IMR-90 (cell line): ENCODE measurements at regions not wholly inside any gene's neighbourhood (a gene's known extent, or its start where the extent isn't known, plus 50 kb on each side); places are given as distances from the start of the nearest gene placed in this dataset.

ENCODE experiments used
- ATAC-seq: fragments of 200-7000 bp; cut with Tn5 transposase; 2 replicates; pipeline ENCODE4 v1.9.1; 2020; ENCODE audit warnings: low read depth, mild to moderate bottlenecking, moderate library complexity
- BruUV-seq: library from RNA; stranded (reverse); fragments of 400-500 nt; replicated peaks from 2 replicates; lab custom pipeline; 2021; lab: Mats Ljungman, UMichigan
- CTCF ChIA-PET: fragments of 300-600 bp; formaldehyde crosslinking; extraction: SDS; loops from one replicate; lab custom pipeline; 2021; ENCODE audit warnings: antibody characterized with exemption; lab: Yijun Ruan, JAX
- POLR2A ChIA-PET: fragments of 300-600 bp; sonication (Branson Sonifier 250); formaldehyde crosslinking; loops from one replicate; lab custom pipeline; 2022; ENCODE audit warnings: antibody characterized with exemption; ENCODE audit not compliant: unreplicated experiment; lab: Charles Lee
- DNase-seq: peaks from one replicate; pipeline ENCODE4 v3.0.0; 2013
- H2AFZ ChIP-seq: replicated peaks from 2 replicates; pipeline ENCODE3; 2013; ENCODE audit warnings: low read length, mild to moderate bottlenecking; ENCODE audit not compliant: poor library complexity
- H2AK5ac ChIP-seq: 2 replicates; pipeline ENCODE4 v1.6.1; 2013; ENCODE audit warnings: low read depth, low read length, inconsistent platforms
- H2AK9ac ChIP-seq: replicated peaks from 2 replicates; pipeline ENCODE3; 2013; ENCODE audit warnings: mild to moderate bottlenecking, low read depth, low read length, moderate library complexity; ENCODE audit not compliant: poor library complexity
- H2BK120ac ChIP-seq: 2 replicates; pipeline ENCODE4 v1.6.1; 2013; ENCODE audit warnings: low read depth, low read length, inconsistent platforms
- H2BK15ac ChIP-seq: 3 replicates; pipeline ENCODE4 v1.6.1; 2013; ENCODE audit warnings: low read depth, low read length, inconsistent platforms
- H2BK20ac ChIP-seq: 2 replicates; pipeline ENCODE4 v1.6.1; 2013; ENCODE audit warnings: low read depth, mild to moderate bottlenecking, inconsistent platforms, low read length, moderate library complexity
- H2BK5ac ChIP-seq: 2 replicates; pipeline ENCODE4 v1.6.1; 2013; ENCODE audit warnings: mild to moderate bottlenecking, low read depth, low read length, inconsistent platforms; ENCODE audit not compliant: poor library complexity, severe bottlenecking
- H3K14ac ChIP-seq: replicated peaks from 2 replicates; pipeline ENCODE4 v1.6.1; 2013; ENCODE audit warnings: low read depth, low read length, inconsistent platforms
- H3K18ac ChIP-seq: 2 replicates; pipeline ENCODE4 v1.6.1; 2013; ENCODE audit warnings: low read depth, low read length, control low read depth
- H3K23ac ChIP-seq: 2 replicates; pipeline ENCODE4 v1.6.1; 2013; ENCODE audit warnings: low read depth, low read length, inconsistent platforms
- H3K27ac ChIP-seq: 2 replicates; pipeline ENCODE4 v1.5.1; 2013; ENCODE audit warnings: mild to moderate bottlenecking, control low read depth, low read length; ENCODE audit not compliant: insufficient read depth
- H3K27me3 ChIP-seq: 2 replicates; pipeline ENCODE4 v1.6.1; 2013; ENCODE audit warnings: low read length; ENCODE audit not compliant: control insufficient read depth, insufficient read depth
- H3K36me3 ChIP-seq: 2 replicates; pipeline ENCODE4 v1.6.1; 2013; ENCODE audit warnings: low read length, mixed read lengths; ENCODE audit not compliant: control insufficient read depth, insufficient read depth
- H3K4ac ChIP-seq: 2 replicates; pipeline ENCODE4 v1.6.1; 2013; ENCODE audit warnings: low read depth, low read length, inconsistent platforms
- H3K4me1 ChIP-seq: 2 replicates; pipeline ENCODE4 v1.6.1; 2013; ENCODE audit warnings: low read length, mixed read lengths; ENCODE audit not compliant: control insufficient read depth, insufficient read depth
- H3K4me2 ChIP-seq: 2 replicates; pipeline ENCODE4 v1.6.1; 2013; ENCODE audit warnings: low read depth, mild to moderate bottlenecking, control low read depth, low read length, moderate library complexity
- H3K4me3 ChIP-seq: 2 replicates; pipeline ENCODE4 v1.5.1; 2013; ENCODE audit warnings: low read depth, mild to moderate bottlenecking, control low read depth, low read length, moderate library complexity; ENCODE audit not compliant: insufficient read depth
- H3K56ac ChIP-seq: 2 replicates; pipeline ENCODE4 v1.6.1; 2013; ENCODE audit warnings: low read length, inconsistent platforms; ENCODE audit not compliant: insufficient read depth; ENCODE audit errors: extremely low read depth
- H3K79me1 ChIP-seq, 2 experiments: 2 replicates each; pipeline ENCODE4 v1.6.1; 2013; ENCODE audit warnings: low read length in 2 of 2, inconsistent platforms in 1 of 2, low read depth in 1 of 2
- H3K9ac ChIP-seq: 2 replicates; pipeline ENCODE4 v1.6.1; 2013; ENCODE audit warnings: low read depth, low read length, control low read depth
- H3K9me1 ChIP-seq: 2 replicates; pipeline ENCODE4 v1.6.1; 2013; ENCODE audit warnings: low read length, inconsistent platforms; ENCODE audit not compliant: insufficient read depth
- H3K9me3 ChIP-seq: 2 replicates; pipeline ENCODE4 v1.6.1; 2013; ENCODE audit warnings: low read length; ENCODE audit not compliant: control insufficient read depth, insufficient read depth
- H4K20me1 ChIP-seq: 2 replicates; pipeline ENCODE4 v1.6.1; 2013; ENCODE audit warnings: low read length, inconsistent platforms; ENCODE audit not compliant: insufficient read depth
- H4K5ac ChIP-seq: 2 replicates; pipeline ENCODE4 v1.6.1; 2013; ENCODE audit warnings: mild to moderate bottlenecking, low read depth, low read length, control low read depth
- H4K8ac ChIP-seq, 2 experiments: 2 replicates each; pipeline ENCODE4 v1.6.1; 2013; ENCODE audit warnings: low read depth in 2 of 2, low read length in 2 of 2, control low read depth in 1 of 2, inconsistent platforms in 1 of 2
- H4K91ac ChIP-seq: 2 replicates; pipeline ENCODE4 v1.6.1; 2013; ENCODE audit warnings: low read depth, low read length, inconsistent platforms; ENCODE audit not compliant: insufficient read depth
- CEBPB ChIP-seq: IDR thresholded peaks from 2 replicates; pipeline ENCODE4 v1.6.1; 2012; ENCODE audit warnings: low read depth, low read length, improper control_type of control experiment
- CHD1 ChIP-seq: IDR thresholded peaks from 2 replicates; pipeline ENCODE4 v1.6.1; 2012; ENCODE audit warnings: low read depth, low read length, improper control_type of control experiment
- CTCF ChIP-seq: conservative IDR thresholded peaks from 2 replicates; pipeline ENCODE4 v1.5.1; 2012; ENCODE audit warnings: mild to moderate bottlenecking, low read depth, low read length, improper control_type of control experiment
- MAFK ChIP-seq: IDR thresholded peaks from 2 replicates; pipeline ENCODE4 v1.6.1; 2012; ENCODE audit warnings: low read depth, low read length, improper control_type of control experiment
- MAZ ChIP-seq: IDR thresholded peaks from 2 replicates; pipeline ENCODE4 v1.6.1; 2012; ENCODE audit warnings: low read depth, mild to moderate bottlenecking, low read length, improper control_type of control experiment, moderate library complexity, borderline replicate concordance
- NFE2L2 ChIP-seq: fragments of 150-350 bp; IDR thresholded peaks from 2 replicates; pipeline ENCODE4 v1.6.1; 2016; ENCODE audit warnings: low read depth, mild to moderate bottlenecking, low read length
- POLR2A ChIP-seq: IDR thresholded peaks from 2 replicates; pipeline ENCODE4 v1.6.1; 2012; ENCODE audit warnings: mild to moderate bottlenecking, low read depth, low read length
- RAD21 ChIP-seq: IDR thresholded peaks from 2 replicates; pipeline ENCODE4 v1.6.1; 2012; ENCODE audit warnings: low read length, improper control_type of control experiment
- RFX5 ChIP-seq: IDR thresholded peaks from 2 replicates; pipeline ENCODE4 v1.8.0; 2012; ENCODE audit warnings: low read depth, mild to moderate bottlenecking, low read length, moderate library complexity
- SMC3 ChIP-seq: fragments of 150-350 bp; IDR thresholded peaks from 2 replicates; pipeline ENCODE4 v1.6.1; 2016; ENCODE audit warnings: low read depth, mild to moderate bottlenecking, antibody characterized with exemption, low read length, moderate library complexity
- USF2 ChIP-seq: fragments of 150-350 bp; IDR thresholded peaks from 2 replicates; pipeline ENCODE4 v1.6.1; 2017; ENCODE audit warnings: mild to moderate bottlenecking, antibody characterized with exemption, low read length, low read depth
- WGBS, 2 experiments: methylation state at CpG; one replicate each; pipeline versions ENCODE4 v1.1.5 to v1.1.7; 2013; ENCODE audit warnings: missing lambda C conversion rate in 2 of 2; ENCODE audit not compliant: insufficient read length in 1 of 2; ENCODE audit errors: extremely low coverage in 2 of 2; 5-methylcytosine and 5-hydroxymethylcytosine counted together
- dilution Hi-C: fragments of 300-500 bp; cut with HindIII; formaldehyde crosslinking; loops from one replicate; pipeline ENCODE4 v1.14.3; 2018; ENCODE audit warnings: low sequenced_read_pairs; ENCODE audit not compliant: unreplicated experiment
- in situ Hi-C: fragments of 300-500 bp; cut with MboI; formaldehyde crosslinking; loops from 3 replicates; pipeline ENCODE4 v1.14.3; 2019; ENCODE audit warnings: low sequenced_read_pairs, inconsistent platforms, mixed read lengths
- intact Hi-C: fragments of 100-400 bp; cut with micrococcal nuclease; formaldehyde crosslinking; loops from 2 replicates; pipeline ENCODE4 v1.10.0; 2022

DNA sequence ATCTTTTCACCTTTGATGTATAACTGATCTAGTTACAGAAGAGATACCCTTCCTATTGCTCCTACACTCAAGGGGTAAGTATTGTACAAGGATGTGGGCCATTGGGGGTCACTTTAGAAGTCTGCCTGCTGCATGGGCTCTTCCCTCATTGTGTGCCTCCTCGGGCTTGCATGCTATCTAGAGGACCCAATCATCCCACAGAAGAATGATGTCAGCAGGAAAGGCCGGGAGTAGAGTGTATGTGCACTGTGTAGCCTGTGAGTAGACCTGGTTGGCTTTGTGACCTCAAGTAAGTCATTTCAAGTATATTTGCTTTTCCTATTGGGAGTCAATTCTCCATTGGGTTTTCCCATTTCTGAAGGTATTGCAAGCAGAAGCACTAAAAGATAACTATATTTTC lies 129.5 kb upstream of the TRIB2 start:
- Histone ChIP-seq H3K4me3 (no peak overlapping the region), H3K27ac (no peak overlapping the region), H3K56ac (no peak overlapping the region), H4K20me1 (no peaks in the 10 kb centered on the region), H2AK9ac (no peak overlapping the region), H3K4ac (no peak overlapping the region), H4K91ac (no peak overlapping the region), H2AK5ac (no peak overlapping the region), H3K36me3 (no peaks in the 10 kb centered on the region), H2AFZ (no peak overlapping the region), H3K9me3 (no peaks in the 10 kb centered on the region), H2BK5ac (no peak overlapping the region), H4K8ac (no peak overlapping the region), H4K5ac (no peak overlapping the region), H3K23ac (no peak overlapping the region), H2BK15ac (no peak overlapping the region), H3K18ac (no peak overlapping the region), H3K14ac (no peak overlapping the region), H3K4me1 (peaks cover 2% of the 10 kb centered on the region; the same call in 1 of the 2 replicates), H3K9ac (no peak overlapping the region), H3K4me2 (no peak overlapping the region), H2BK120ac (no peak overlapping the region), H3K27me3 (no peaks in the 10 kb centered on the region), H3K9me1 (no peaks in the 10 kb centered on the region), H3K79me1 (no peaks in the 10 kb centered on the region), H2BK20ac (no peak overlapping the region)
- ChIA-PET POLR2A (no interaction called here), CTCF (no interaction called here)
- dilution Hi-C loops, result no loop called here
- in situ Hi-C loops, result no loop called here
- no peak for DNase-seq
- no peak for TF ChIP-seq RAD21
- no peak for TF ChIP-seq POLR2A
- TF ChIP-seq CEBPB, result no peak
- no peak for TF ChIP-seq MAZ
- no peak for TF ChIP-seq NFE2L2
- TF ChIP-seq CTCF, result no peak
- no peak for TF ChIP-seq CHD1
- no peak for TF ChIP-seq RFX5
- TF ChIP-seq MAFK, result no peak
- TF ChIP-seq USF2, result no peak
- no peak for TF ChIP-seq SMC3
- BruUV-seq, result no TSS peak
- no peak for ATAC-seq
- intact Hi-C loops, result loop anchor here (10.0 kb wide), 1 partner anchor 118 kb away; no protein-coding TSS in a partner anchor
- WGBS, 2 experiments, result no CpG with 5 or more reads among the region's 2 CpGs
